HEK293T (cell line): ENCODE measurements at regions not wholly inside any gene's neighbourhood (a gene's known extent, or its start where the extent isn't known, plus 50 kb on each side); places are given as distances from the start of the nearest gene placed in this dataset.

Source experiments
- ARNT ChIP-seq: fragments of 450-650 bp; IDR thresholded peaks from 2 replicates; pipeline ENCODE4 v1.6.1; 2017; ENCODE audit warnings: mild to moderate bottlenecking
- FOXM1 ChIP-seq: fragments of 450-650 bp; IDR thresholded peaks from 2 replicates; pipeline ENCODE4 v1.6.1; 2017; ENCODE audit warnings: mild to moderate bottlenecking, borderline replicate concordance
- PKNOX1 ChIP-seq: fragments of 450-650 bp; IDR thresholded peaks from 2 replicates; pipeline ENCODE4 v1.6.1; 2016

- TF ChIP-seq PKNOX1, result no peak
- TF ChIP-seq ARNT, result no peak
- no peak for TF ChIP-seq FOXM1
Observed at GRCh38 chrX:7512845-7513244, 330.1 kb upstream of the VCX start.
